Mucosa of stomach (tissue), 1 donor: ENCODE measurements at regions not wholly inside any gene's neighbourhood (a gene's known extent, or its start where the extent isn't known, plus 50 kb on each side); places are given as distances from the start of the nearest gene placed in this dataset.

Source experiments
- H3K27me3 ChIP-seq: one replicate; pipeline ENCODE4 v1.7.0; 2013; ENCODE audit warnings: mild to moderate bottlenecking, low read length; ENCODE audit not compliant: control insufficient read depth, insufficient read depth
- H3K36me3 ChIP-seq: one replicate; pipeline ENCODE4 v1.7.0; 2013; ENCODE audit warnings: low read length; ENCODE audit not compliant: control insufficient read depth, insufficient read depth
- H3K4me1 ChIP-seq: one replicate; pipeline ENCODE4 v1.7.0; 2013; ENCODE audit warnings: mild to moderate bottlenecking, low read length; ENCODE audit not compliant: control insufficient read depth, insufficient read depth
- H3K4me3 ChIP-seq: one replicate; pipeline ENCODE4 v1.7.0; 2013; ENCODE audit warnings: low read length
- H3K9ac ChIP-seq: one replicate; pipeline ENCODE4 v1.7.0; 2013; ENCODE audit warnings: mild to moderate bottlenecking, low read length, moderate library complexity
- H3K9me3 ChIP-seq: one replicate; pipeline ENCODE4 v1.7.0; 2013; ENCODE audit warnings: mild to moderate bottlenecking, low read length, moderate library complexity; ENCODE audit not compliant: control insufficient read depth
- donor health status: Pancreatic carcinoma.

GRCh38 chr3:56997041-56997440 lies 63.4 kb upstream of the SPATA12 start:
- no peak overlapping the region for H3K9ac ChIP-seq
- H3K27me3 ChIP-seq = no peaks in the 10 kb centered on the region
- H3K4me1 ChIP-seq = peaks cover 21% of the 10 kb centered on the region
- H3K9me3 ChIP-seq = no peaks in the 10 kb centered on the region
- H3K36me3 ChIP-seq = no peaks in the 10 kb centered on the region
- no peak overlapping the region for H3K4me3 ChIP-seq

- H3K27me3 ChIP-seq = no peaks in the 10 kb centered on the region
- H3K4me3 ChIP-seq = no peak overlapping the region
- H3K36me3 ChIP-seq = no peaks in the 10 kb centered on the region
- no peak overlapping the region for H3K9ac ChIP-seq
- H3K4me1 ChIP-seq = peaks cover 47% of the 10 kb centered on the region
- H3K9me3 ChIP-seq = no peaks in the 10 kb centered on the region
These were observed 66.1 kb upstream of the SPATA12 start for GRCh38 chr3:56994391-56994790.

- H3K27me3 ChIP-seq = no peaks in the 10 kb centered on the region
- H3K36me3 ChIP-seq = no peaks in the 10 kb centered on the region
- peaks cover 53% of the 10 kb centered on the region for H3K4me1 ChIP-seq
- H3K9me3 ChIP-seq = no peaks in the 10 kb centered on the region
- H3K4me3 ChIP-seq = no peak overlapping the region
- H3K9ac ChIP-seq = no peak overlapping the region
These were observed 69.8 kb upstream of the SPATA12 start for GRCh38 chr3:56990641-56991015.

GRCh38 chr3:56989977-56990640 lies 70.4 kb upstream of the SPATA12 start:
- H3K9me3 ChIP-seq = no peaks in the 10 kb centered on the region
- H3K36me3 ChIP-seq = no peaks in the 10 kb centered on the region
- peaks cover 53% of the 10 kb centered on the region for H3K4me1 ChIP-seq
- H3K4me3 ChIP-seq = no peak overlapping the region
- H3K9ac ChIP-seq = no peak overlapping the region
- no peaks in the 10 kb centered on the region for H3K27me3 ChIP-seq

- no peak overlapping the region for H3K9ac ChIP-seq
- no peaks in the 10 kb centered on the region for H3K36me3 ChIP-seq
- no peaks in the 10 kb centered on the region for H3K27me3 ChIP-seq
- no peak overlapping the region for H3K4me3 ChIP-seq
- no peaks in the 10 kb centered on the region for H3K9me3 ChIP-seq
- peaks cover 53% of the 10 kb centered on the region for H3K4me1 ChIP-seq
These were observed 71.1 kb upstream of the SPATA12 start for GRCh38 chr3:56989169-56989976.

GRCh38 chr3:56988458-56989168 lies 71.9 kb upstream of the SPATA12 start:
- no peaks in the 10 kb centered on the region for H3K36me3 ChIP-seq
- no peak overlapping the region for H3K4me3 ChIP-seq
- no peaks in the 10 kb centered on the region for H3K9me3 ChIP-seq
- H3K4me1 ChIP-seq = peaks cover 53% of the 10 kb centered on the region
- no peaks in the 10 kb centered on the region for H3K27me3 ChIP-seq
- no peak overlapping the region for H3K9ac ChIP-seq

- no peaks in the 10 kb centered on the region for H3K9me3 ChIP-seq
- H3K4me3 ChIP-seq = no peak overlapping the region
- no peaks in the 10 kb centered on the region for H3K36me3 ChIP-seq
- no peak overlapping the region for H3K9ac ChIP-seq
- H3K27me3 ChIP-seq = no peaks in the 10 kb centered on the region
- H3K4me1 ChIP-seq = peaks cover 46% of the 10 kb centered on the region
These were observed 73.1 kb upstream of the SPATA12 start for GRCh38 chr3:56987238-56987895.

GRCh38 chr3:56986347-56986746 lies 74.1 kb upstream of the SPATA12 start:
- no peaks in the 10 kb centered on the region for H3K9me3 ChIP-seq
- H3K4me1 ChIP-seq = peaks cover 40% of the 10 kb centered on the region
- no peak overlapping the region for H3K9ac ChIP-seq

GRCh38 chr3:56985878-56986277 lies 74.6 kb upstream of the SPATA12 start:
- H3K9me3 ChIP-seq = no peaks in the 10 kb centered on the region
- H3K4me1 ChIP-seq = peaks cover 40% of the 10 kb centered on the region
- no peak overlapping the region for H3K4me3 ChIP-seq
- H3K27me3 ChIP-seq = no peaks in the 10 kb centered on the region
- no peak overlapping the region for H3K9ac ChIP-seq
- H3K36me3 ChIP-seq = no peaks in the 10 kb centered on the region

More at GRCh38 chr3:56986347-56986746, 74.1 kb upstream of the SPATA12 start:
- Histone ChIP-seq H3K27me3 (no peaks in the 10 kb centered on the region), H3K4me3 (no peak overlapping the region), H3K36me3 (no peaks in the 10 kb centered on the region)

- Histone ChIP-seq H3K9me3 (no peaks in the 10 kb centered on the region), H3K4me3 (no peak overlapping the region), H3K27me3 (no peaks in the 10 kb centered on the region), H3K4me1 (peaks cover 36% of the 10 kb centered on the region), H3K36me3 (no peaks in the 10 kb centered on the region), H3K9ac (no peak overlapping the region)
These were observed 75.0 kb upstream of the SPATA12 start for GRCh38 chr3:56985460-56985859.

GRCh38 chr3:56983427-56983826 lies 77.0 kb upstream of the SPATA12 start:
- Histone ChIP-seq H3K4me1 (peaks cover 15% of the 10 kb centered on the region), H3K9ac (no peak overlapping the region), H3K4me3 (no peak overlapping the region), H3K9me3 (no peaks in the 10 kb centered on the region), H3K36me3 (no peaks in the 10 kb centered on the region), H3K27me3 (no peaks in the 10 kb centered on the region)
